Esophagus muscularis mucosa (tissue), 4 donors: ENCODE measurements at regions not wholly inside any gene's neighbourhood (a gene's known extent, or its start where the extent isn't known, plus 50 kb on each side); places are given as distances from the start of the nearest gene placed in this dataset.

Experiments
- EP300 ChIP-seq: sonication (generic); formaldehyde crosslinking; IDR thresholded peaks from one replicate; pipeline ENCODE4 v1.6.1; 2017; ENCODE audit warnings: antibody characterized with exemption
- POLR2AphosphoS5 ChIP-seq, 2 donors: sonication (generic); formaldehyde crosslinking; IDR thresholded peaks; one replicate each; pipeline ENCODE4 v1.6.1; 2017; ENCODE audit warnings: antibody characterized with exemption in 2 of 2
- TF ChIP-seq, protein P1 (sequence below), 3 experiments: fragments of 200-600 bp in 2 of 3; fragments of 450-650 bp in 1 of 3; sonication (generic) in 2 of 3; IDR thresholded peaks; one replicate each; pipeline ENCODE4 v1.5.1; 2017 to 2019; ENCODE audit warnings: antibody characterized with exemption in 3 of 3, mild to moderate bottlenecking in 2 of 3, moderate library complexity in 1 of 3

DNA sequence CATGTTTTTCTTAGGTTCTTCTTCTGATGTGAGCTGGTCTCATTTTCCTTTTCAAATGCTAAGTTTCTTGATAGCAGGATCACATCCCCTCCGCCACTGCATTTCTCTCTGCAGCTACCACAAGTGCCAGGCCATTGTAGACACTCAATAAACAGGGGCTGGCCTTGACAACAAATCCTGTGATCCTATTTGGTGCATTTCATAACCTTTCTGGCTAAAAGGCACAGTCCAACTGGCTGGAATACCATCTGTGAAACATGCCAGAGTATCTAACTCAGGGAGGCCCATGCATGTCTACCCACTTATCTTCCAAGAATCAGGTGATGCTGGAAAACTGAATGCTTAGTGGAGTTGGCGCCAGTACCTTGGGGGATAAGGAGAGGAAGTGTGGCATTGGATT lies 85.2 kb upstream of the NR2F2 start:
- no peak for TF ChIP-seq EP300
- TF ChIP-seq, protein P1, sequence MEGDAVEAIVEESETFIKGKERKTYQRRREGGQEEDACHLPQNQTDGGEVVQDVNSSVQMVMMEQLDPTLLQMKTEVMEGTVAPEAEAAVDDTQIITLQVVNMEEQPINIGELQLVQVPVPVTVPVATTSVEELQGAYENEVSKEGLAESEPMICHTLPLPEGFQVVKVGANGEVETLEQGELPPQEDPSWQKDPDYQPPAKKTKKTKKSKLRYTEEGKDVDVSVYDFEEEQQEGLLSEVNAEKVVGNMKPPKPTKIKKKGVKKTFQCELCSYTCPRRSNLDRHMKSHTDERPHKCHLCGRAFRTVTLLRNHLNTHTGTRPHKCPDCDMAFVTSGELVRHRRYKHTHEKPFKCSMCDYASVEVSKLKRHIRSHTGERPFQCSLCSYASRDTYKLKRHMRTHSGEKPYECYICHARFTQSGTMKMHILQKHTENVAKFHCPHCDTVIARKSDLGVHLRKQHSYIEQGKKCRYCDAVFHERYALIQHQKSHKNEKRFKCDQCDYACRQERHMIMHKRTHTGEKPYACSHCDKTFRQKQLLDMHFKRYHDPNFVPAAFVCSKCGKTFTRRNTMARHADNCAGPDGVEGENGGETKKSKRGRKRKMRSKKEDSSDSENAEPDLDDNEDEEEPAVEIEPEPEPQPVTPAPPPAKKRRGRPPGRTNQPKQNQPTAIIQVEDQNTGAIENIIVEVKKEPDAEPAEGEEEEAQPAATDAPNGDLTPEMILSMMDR (IDR thresholded peaks at IDR 0.05): no peak
- TF ChIP-seq POLR2AphosphoS5 (IDR thresholded peaks at IDR 0.05): no peak
